ENCODE measurements at regions not wholly inside any gene's neighbourhood (a gene's known extent, or its start where the extent isn't known, plus 50 kb on each side); places are given as distances from the start of the nearest gene placed in this dataset.

DNA sequence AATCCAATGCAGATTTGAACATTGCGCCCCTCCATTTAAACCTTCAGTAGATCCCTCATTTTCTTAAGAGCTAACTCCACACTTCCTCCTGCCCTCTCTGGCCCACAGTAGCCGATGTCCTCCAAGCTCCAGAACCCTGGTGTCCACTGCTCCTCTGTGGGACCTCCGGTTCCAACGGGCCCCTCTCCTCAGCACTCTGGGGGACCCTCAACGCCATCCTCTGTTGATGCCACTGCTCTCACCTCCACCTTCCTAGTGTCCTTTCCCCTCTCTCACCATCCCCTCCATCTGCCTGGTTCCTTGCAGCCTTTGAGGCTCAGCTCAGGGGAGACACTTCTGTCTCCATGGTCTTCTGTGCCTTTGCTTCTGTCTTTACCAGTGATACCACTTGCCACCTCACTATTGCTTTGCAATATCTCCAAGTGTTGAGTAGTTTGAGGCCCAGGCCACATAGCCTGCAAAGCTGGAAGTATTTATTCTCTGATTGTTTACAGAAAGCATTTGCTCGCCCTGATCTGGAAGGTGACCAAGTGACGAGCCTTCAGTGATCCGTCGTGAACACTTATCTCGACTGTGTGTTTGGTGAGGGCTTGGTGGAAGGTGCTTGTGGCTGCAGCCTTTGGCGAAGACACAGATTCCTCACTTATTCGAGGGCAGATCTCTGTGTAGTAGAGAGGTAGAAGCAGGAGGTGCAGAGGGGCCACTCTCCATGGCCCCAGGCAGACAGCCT is 104.8 kb upstream of the SHH start:
- peaks cover 0 to 4% (median 0%) of the 10 kb centered on the region in 3 experiments for H3K27me3 ChIP-seq (ENCODE audit: control insufficient read depth in 3 of 3, insufficient read depth in 3 of 3, low read depth in 1 of 3, low read length in 3 of 3)
- H2BK12ac ChIP-seq (ENCODE audit: low read length) = no peak overlapping the region
- no peak overlapping the region for H3K23ac ChIP-seq (ENCODE audit: low read depth, low read length, poor library complexity)
- H2BK5ac ChIP-seq (ENCODE audit: low read length) = no peak overlapping the region
- H3K18ac ChIP-seq (ENCODE audit: low read length) = no peak overlapping the region
- H3K27ac ChIP-seq (replicated peaks; ENCODE audit: low read length) = no peak overlapping the region
- WGBS, 2 donors (ENCODE audit: extremely low coverage in 2 of 2, insufficient read length in 2 of 2, insufficient replicate concordance in 1 of 2) = no CpG with 5 or more reads among the region's 12 CpGs
- no peak overlapping the region for H3K9ac ChIP-seq (ENCODE audit: low read depth, low read length, poor library complexity)
- no peaks in the 10 kb centered on the region for H3K79me1 ChIP-seq (ENCODE audit: low read depth, low read length)
- no peak overlapping the region for H2AFZ ChIP-seq (ENCODE audit: low read length)
- H2AK5ac ChIP-seq (ENCODE audit: low read depth, low read length) = no peak overlapping the region
- DNase-seq (ENCODE audit: low spot score) = no peak
- peaks cover 0 to 3% of the 10 kb centered on the region in 2 donors for H3K9me3 ChIP-seq (replicated peaks in 1 of 2; ENCODE audit: control insufficient read depth in 2 of 2, insufficient read depth in 1 of 2, low read depth in 1 of 2, low read length in 2 of 2)
- H3K4me3 ChIP-seq (ENCODE audit: low read length in 2 of 2) = no peak overlapping the region
- H3K36me3 ChIP-seq (replicated peaks in 1 of 2; ENCODE audit: control insufficient read depth in 2 of 2, insufficient read depth in 2 of 2, low read length in 2 of 2) = no peaks in the 10 kb centered on the region
- no peak overlapping the region for H4K8ac ChIP-seq (ENCODE audit: low read depth, low read length)
- no peak overlapping the region for H3K14ac ChIP-seq (ENCODE audit: low read length)
- no peak overlapping the region for H4K91ac ChIP-seq (ENCODE audit: low read depth, low read length, poor library complexity)
- H2BK15ac ChIP-seq (ENCODE audit: low read length) = no peak overlapping the region
- no peak overlapping the region for H2BK120ac ChIP-seq (ENCODE audit: low read depth, low read length)
- H3K4me2 ChIP-seq (ENCODE audit: insufficient read depth, low read length, poor library complexity, severe bottlenecking) = no peak overlapping the region
- no peaks in the 10 kb centered on the region for H3K4me1 ChIP-seq (ENCODE audit: control insufficient read depth in 2 of 2, insufficient read depth in 1 of 2, low read depth in 1 of 2, low read length in 2 of 2)
- H3K4ac ChIP-seq (ENCODE audit: low read length) = no peak overlapping the region

DNA sequence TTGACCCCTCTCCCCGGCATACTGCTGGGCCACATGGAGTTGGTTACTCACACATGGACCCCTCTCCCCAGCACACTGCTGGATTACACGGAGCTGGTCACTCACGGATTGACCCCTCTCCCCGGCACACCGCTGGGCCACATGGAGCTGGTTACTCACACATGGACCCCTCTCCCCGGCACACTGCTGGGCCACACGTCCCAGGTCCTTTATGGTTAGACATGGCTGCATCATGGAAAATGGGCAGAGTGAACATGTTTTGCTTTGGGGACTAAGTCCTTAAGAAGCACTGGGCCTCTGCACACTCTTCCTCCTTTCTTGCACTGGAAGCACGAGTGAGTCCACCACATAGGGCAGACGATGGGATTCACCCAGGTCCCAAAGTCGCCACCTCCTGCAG is 102.1 kb upstream of the SHH start:
- H3K36me3 ChIP-seq (replicated peaks in 1 of 2; ENCODE audit: control insufficient read depth in 2 of 2, insufficient read depth in 2 of 2, low read length in 2 of 2) = no peaks in the 10 kb centered on the region
- no peak overlapping the region for H4K91ac ChIP-seq (ENCODE audit: low read depth, low read length, poor library complexity)
- H3K23ac ChIP-seq (ENCODE audit: low read depth, low read length, poor library complexity) = peak overlapping the region; percentile 18
- peaks cover 0 to 10% of the 10 kb centered on the region in 2 donors for H3K9me3 ChIP-seq (replicated peaks in 1 of 2; ENCODE audit: control insufficient read depth in 2 of 2, insufficient read depth in 1 of 2, low read depth in 1 of 2, low read length in 2 of 2)
- no peak overlapping the region for H2BK15ac ChIP-seq (ENCODE audit: low read length)
- H3K18ac ChIP-seq (ENCODE audit: low read length) = no peak overlapping the region
- no peak overlapping the region for H3K9ac ChIP-seq (ENCODE audit: low read depth, low read length, poor library complexity)
- no peaks in the 10 kb centered on the region for H3K79me1 ChIP-seq (ENCODE audit: low read depth, low read length)
- H2BK5ac ChIP-seq (ENCODE audit: low read length) = peak overlapping the region; percentile 4
- peak overlapping the region; percentile 44 for H2AK5ac ChIP-seq (ENCODE audit: low read depth, low read length)
- no peak overlapping the region for H3K4ac ChIP-seq (ENCODE audit: low read length)
- no CpG with 5 or more reads among the region's 10 CpGs for WGBS, 2 donors (ENCODE audit: extremely low coverage in 2 of 2, insufficient read length in 2 of 2, insufficient replicate concordance in 1 of 2)
- H2BK12ac ChIP-seq (ENCODE audit: low read length) = no peak overlapping the region
- H3K4me1 ChIP-seq (ENCODE audit: control insufficient read depth in 2 of 2, insufficient read depth in 1 of 2, low read depth in 1 of 2, low read length in 2 of 2) = no peaks in the 10 kb centered on the region
- H3K4me2 ChIP-seq (ENCODE audit: insufficient read depth, low read length, poor library complexity, severe bottlenecking) = no peak overlapping the region
- no peak overlapping the region for H2AFZ ChIP-seq (ENCODE audit: low read length)
- H4K8ac ChIP-seq (ENCODE audit: low read depth, low read length) = no peak overlapping the region
- DNase-seq (ENCODE audit: low spot score) = no peak
- no peak overlapping the region for H3K4me3 ChIP-seq (ENCODE audit: low read length in 2 of 2)
- H3K27ac ChIP-seq (replicated peaks; ENCODE audit: low read length) = no peak overlapping the region
- H2BK120ac ChIP-seq (ENCODE audit: low read depth, low read length) = no peak overlapping the region
- H3K14ac ChIP-seq (ENCODE audit: low read length) = no peak overlapping the region
- H3K27me3 ChIP-seq (ENCODE audit: control insufficient read depth in 3 of 3, insufficient read depth in 3 of 3, low read depth in 1 of 3, low read length in 3 of 3) = no peaks in the 10 kb centered on the region

DNA sequence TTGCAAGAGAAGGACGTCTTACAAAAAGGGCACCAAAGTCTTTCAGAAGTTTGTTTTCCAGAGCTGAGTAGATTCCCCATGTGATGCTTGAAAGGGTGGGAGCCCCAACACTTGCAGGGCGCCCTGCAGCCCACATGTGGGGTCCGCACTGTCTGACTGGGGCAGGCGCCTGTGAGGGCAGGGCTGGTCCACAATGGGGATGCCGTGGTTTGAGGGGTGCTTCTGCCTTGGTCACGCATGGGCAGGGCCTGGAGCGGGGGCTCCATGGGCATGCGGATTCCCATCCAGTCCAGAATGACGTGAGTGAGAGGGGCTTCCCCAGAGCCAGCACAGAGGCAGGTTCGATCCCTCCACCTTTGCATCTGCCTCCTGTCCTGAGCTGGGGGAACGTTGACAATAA is 101.5 kb upstream of the SHH start:
- DNase-seq (ENCODE audit: low spot score) = no peak
- Histone ChIP-seq H3K36me3 (replicated peaks in 1 of 2; ENCODE audit: control insufficient read depth in 2 of 2, insufficient read depth in 2 of 2, low read length in 2 of 2) (no peaks in the 10 kb centered on the region), H2BK15ac (ENCODE audit: low read length) (peak overlapping the region; percentile 17), H3K27ac (replicated peaks; ENCODE audit: low read length) (no peak overlapping the region), H2BK5ac (ENCODE audit: low read length) (peak overlapping the region; percentile 4), H3K9ac (ENCODE audit: low read depth, low read length, poor library complexity) (no peak overlapping the region), H3K27me3 (ENCODE audit: control insufficient read depth in 3 of 3, insufficient read depth in 3 of 3, low read depth in 1 of 3, low read length in 3 of 3) (no peaks in the 10 kb centered on the region), H2AFZ (ENCODE audit: low read length) (no peak overlapping the region), H3K79me1 (ENCODE audit: low read depth, low read length) (no peaks in the 10 kb centered on the region), H3K4me1 (ENCODE audit: control insufficient read depth in 2 of 2, insufficient read depth in 1 of 2, low read depth in 1 of 2, low read length in 2 of 2) (no peaks in the 10 kb centered on the region), H3K14ac (ENCODE audit: low read length) (no peak overlapping the region), H3K4ac (ENCODE audit: low read length) (no peak overlapping the region), H3K18ac (ENCODE audit: low read length) (peak overlapping the region; percentile 58), H2BK12ac (ENCODE audit: low read length) (no peak overlapping the region), H2BK120ac (ENCODE audit: low read depth, low read length) (no peak overlapping the region), H3K9me3 (replicated peaks in 1 of 2; ENCODE audit: control insufficient read depth in 2 of 2, insufficient read depth in 1 of 2, low read depth in 1 of 2, low read length in 2 of 2) (peaks cover 0 to 9% of the 10 kb centered on the region in 2 donors), H3K23ac (ENCODE audit: low read depth, low read length, poor library complexity) (peak overlapping the region; percentile 18), H2AK5ac (ENCODE audit: low read depth, low read length) (peak overlapping the region; percentile 44), H4K8ac (ENCODE audit: low read depth, low read length) (no peak overlapping the region), H3K4me3 (ENCODE audit: low read length in 2 of 2) (no peak overlapping the region), H4K91ac (ENCODE audit: low read depth, low read length, poor library complexity) (no peak overlapping the region), H3K4me2 (ENCODE audit: insufficient read depth, low read length, poor library complexity, severe bottlenecking) (no peak overlapping the region)
- WGBS, 2 donors (ENCODE audit: extremely low coverage in 2 of 2, insufficient read length in 2 of 2, insufficient replicate concordance in 1 of 2) = no CpG with 5 or more reads among the region's 11 CpGs

DNA sequence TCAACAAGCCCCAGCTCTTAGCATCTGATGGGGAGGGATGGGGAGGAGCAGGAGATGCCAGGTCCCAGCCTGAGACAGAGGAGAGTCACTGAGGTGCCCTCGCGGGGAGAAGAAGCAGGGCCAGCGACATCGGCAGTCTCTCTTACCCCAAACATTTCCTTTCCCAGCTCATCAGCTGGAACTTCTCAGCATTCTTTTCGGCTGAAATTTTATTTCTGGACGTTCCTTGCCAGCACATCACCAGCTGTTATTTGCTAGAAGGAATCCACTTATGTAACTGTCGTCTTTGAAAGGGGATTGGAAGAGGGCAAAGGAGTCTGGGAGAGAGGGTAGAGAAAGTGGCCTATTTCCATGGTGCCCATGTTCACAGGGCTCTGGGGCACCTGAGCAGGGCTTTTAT is 101.0 kb upstream of the SHH start:
- no peak overlapping the region for H2BK12ac ChIP-seq (ENCODE audit: low read length)
- H2BK15ac ChIP-seq (ENCODE audit: low read length) = no peak overlapping the region
- no peak overlapping the region for H3K18ac ChIP-seq (ENCODE audit: low read length)
- H2BK5ac ChIP-seq (ENCODE audit: low read length) = no peak overlapping the region
- H3K23ac ChIP-seq (ENCODE audit: low read depth, low read length, poor library complexity) = no peak overlapping the region
- peaks cover 0 to 8% of the 10 kb centered on the region in 2 donors for H3K9me3 ChIP-seq (replicated peaks in 1 of 2; ENCODE audit: control insufficient read depth in 2 of 2, insufficient read depth in 1 of 2, low read depth in 1 of 2, low read length in 2 of 2)
- H4K8ac ChIP-seq (ENCODE audit: low read depth, low read length) = no peak overlapping the region
- no peaks in the 10 kb centered on the region for H3K4me1 ChIP-seq (ENCODE audit: control insufficient read depth in 2 of 2, insufficient read depth in 1 of 2, low read depth in 1 of 2, low read length in 2 of 2)
- no peak overlapping the region for H3K4me2 ChIP-seq (ENCODE audit: insufficient read depth, low read length, poor library complexity, severe bottlenecking)
- no peak overlapping the region for H2AK5ac ChIP-seq (ENCODE audit: low read depth, low read length)
- H3K4ac ChIP-seq (ENCODE audit: low read length) = no peak overlapping the region
- H3K4me3 ChIP-seq (ENCODE audit: low read length in 2 of 2) = no peak overlapping the region
- no peak for DNase-seq (ENCODE audit: low spot score)
- no peak overlapping the region for H3K9ac ChIP-seq (ENCODE audit: low read depth, low read length, poor library complexity)
- H3K14ac ChIP-seq (ENCODE audit: low read length) = no peak overlapping the region
- H4K91ac ChIP-seq (ENCODE audit: low read depth, low read length, poor library complexity) = no peak overlapping the region
- H3K27ac ChIP-seq (replicated peaks; ENCODE audit: low read length) = no peak overlapping the region
- H2BK120ac ChIP-seq (ENCODE audit: low read depth, low read length) = no peak overlapping the region
- no CpG with 5 or more reads among the region's 7 CpGs for WGBS, 2 donors (ENCODE audit: extremely low coverage in 2 of 2, insufficient read length in 2 of 2, insufficient replicate concordance in 1 of 2)
- H3K36me3 ChIP-seq (replicated peaks in 1 of 2; ENCODE audit: control insufficient read depth in 2 of 2, insufficient read depth in 2 of 2, low read length in 2 of 2) = no peaks in the 10 kb centered on the region
- no peak overlapping the region for H2AFZ ChIP-seq (ENCODE audit: low read length)
- H3K27me3 ChIP-seq (ENCODE audit: control insufficient read depth in 3 of 3, insufficient read depth in 3 of 3, low read depth in 1 of 3, low read length in 3 of 3) = no peaks in the 10 kb centered on the region
- H3K79me1 ChIP-seq (ENCODE audit: low read depth, low read length) = no peaks in the 10 kb centered on the region
